ENCODE measurements at regions not wholly inside any gene's neighbourhood (a gene's known extent, or its start where the extent isn't known, plus 50 kb on each side); places are given as distances from the start of the nearest gene placed in this dataset.

DNA sequence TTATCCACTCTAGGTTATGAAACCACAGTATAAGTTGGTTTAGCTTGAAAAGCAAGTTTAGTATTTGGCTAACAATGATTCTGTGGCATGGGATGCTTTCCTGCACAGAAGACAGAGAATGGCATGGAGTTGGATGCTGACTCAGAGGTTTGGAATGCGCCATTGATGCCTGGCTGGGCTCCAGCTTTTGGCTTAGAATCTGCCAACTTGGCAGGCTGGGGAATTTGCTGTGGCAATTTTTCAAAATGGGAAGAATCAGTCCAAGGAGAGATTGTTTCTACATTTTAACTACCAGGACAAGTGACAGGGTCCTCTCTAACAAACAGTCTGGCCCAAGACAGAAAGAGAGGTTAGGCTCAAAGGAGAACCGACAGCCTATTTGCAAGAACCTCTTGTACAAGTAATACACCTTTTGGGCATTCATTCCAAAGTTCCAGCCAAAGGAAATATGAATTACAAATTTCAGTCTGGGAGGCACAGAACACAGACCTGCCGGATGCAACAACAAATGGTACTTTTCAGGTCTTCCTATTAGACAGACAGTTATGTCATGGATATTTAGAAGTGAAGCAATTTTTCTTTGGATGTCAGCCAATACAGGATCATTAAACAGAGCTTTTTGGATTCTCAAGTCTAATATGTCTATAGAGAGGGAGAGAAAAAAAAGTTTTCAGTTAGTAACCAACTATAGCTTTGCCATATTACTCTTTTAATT, 1027.7 kb downstream of the TMEM182 start:
- TF ChIP-seq, protein P1, sequence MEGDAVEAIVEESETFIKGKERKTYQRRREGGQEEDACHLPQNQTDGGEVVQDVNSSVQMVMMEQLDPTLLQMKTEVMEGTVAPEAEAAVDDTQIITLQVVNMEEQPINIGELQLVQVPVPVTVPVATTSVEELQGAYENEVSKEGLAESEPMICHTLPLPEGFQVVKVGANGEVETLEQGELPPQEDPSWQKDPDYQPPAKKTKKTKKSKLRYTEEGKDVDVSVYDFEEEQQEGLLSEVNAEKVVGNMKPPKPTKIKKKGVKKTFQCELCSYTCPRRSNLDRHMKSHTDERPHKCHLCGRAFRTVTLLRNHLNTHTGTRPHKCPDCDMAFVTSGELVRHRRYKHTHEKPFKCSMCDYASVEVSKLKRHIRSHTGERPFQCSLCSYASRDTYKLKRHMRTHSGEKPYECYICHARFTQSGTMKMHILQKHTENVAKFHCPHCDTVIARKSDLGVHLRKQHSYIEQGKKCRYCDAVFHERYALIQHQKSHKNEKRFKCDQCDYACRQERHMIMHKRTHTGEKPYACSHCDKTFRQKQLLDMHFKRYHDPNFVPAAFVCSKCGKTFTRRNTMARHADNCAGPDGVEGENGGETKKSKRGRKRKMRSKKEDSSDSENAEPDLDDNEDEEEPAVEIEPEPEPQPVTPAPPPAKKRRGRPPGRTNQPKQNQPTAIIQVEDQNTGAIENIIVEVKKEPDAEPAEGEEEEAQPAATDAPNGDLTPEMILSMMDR (IDR thresholded peaks at IDR 0.05): no peak
- TF ChIP-seq POLR2A (IDR thresholded peaks at IDR 0.05): no peak
